ENCODE measurements at regions not wholly inside any gene's neighbourhood (a gene's known extent, or its start where the extent isn't known, plus 50 kb on each side); places are given as distances from the start of the nearest gene placed in this dataset.
A peak's percentile ranks its signal among the peaks of the same experiment; 100 is the strongest.
"Not testable (repeated sequence)": the region's sequence is repeated elsewhere in the genome, so short reads cannot be mapped to it uniquely, and the experiment has no call there.

DNA sequence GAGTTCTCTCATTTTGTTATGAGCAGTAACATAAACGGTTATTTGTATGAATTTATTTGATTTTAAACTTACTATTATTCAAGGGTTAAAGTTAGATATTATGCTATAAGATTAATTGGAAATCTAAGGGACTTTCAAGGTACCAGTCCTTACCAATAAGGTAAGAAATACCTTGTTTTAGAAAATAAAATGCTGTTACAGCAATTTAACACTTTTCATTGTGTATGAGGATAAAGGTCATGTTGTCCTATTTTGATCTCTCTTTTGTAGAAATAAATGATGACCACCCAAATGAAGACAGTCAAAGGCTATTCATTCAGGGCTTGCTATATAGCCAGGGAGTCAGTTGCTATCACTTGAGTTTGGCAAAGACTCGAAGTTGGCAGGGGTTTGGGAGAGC is 1185.9 kb upstream of the GOT2 start:
- no peak for FAIRE-seq

DNA sequence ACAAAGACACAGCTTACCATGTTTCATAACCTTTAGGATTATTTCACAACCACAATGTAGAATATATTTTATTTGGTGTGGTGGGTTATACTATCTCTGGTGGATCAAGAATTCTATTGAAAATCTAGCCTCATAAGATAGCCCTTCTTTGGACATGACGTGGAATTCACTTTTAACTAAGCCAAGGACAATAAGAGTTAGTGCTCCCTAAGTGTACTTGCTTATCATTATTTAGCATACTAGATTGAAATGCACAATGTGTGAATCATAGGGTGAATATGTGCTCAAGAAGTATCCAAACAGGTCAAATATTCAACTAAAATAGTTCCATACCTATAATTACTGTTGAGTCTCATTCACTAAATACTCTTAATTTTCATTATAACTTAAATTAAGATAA is 1179.5 kb upstream of the GOT2 start:
- no peak for FAIRE-seq

DNA sequence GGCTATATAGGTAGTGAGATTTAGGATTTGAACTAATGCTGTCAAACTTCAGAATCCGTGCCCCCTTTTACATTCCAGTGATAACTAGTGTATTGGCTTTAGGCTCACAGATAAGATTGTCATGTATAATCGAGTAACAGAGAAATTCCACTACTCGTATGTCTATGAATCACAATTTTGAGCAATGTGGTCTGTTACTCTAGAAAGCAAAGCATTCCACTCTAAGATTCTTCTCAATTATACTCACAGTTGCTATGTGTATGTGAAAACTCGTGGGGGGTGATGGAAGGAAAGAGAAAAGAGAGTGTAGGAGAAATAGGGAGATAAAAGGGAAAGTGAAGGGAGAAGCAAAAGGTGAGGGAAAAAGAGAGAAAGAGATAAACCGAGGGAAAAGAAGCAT is 1175.1 kb upstream of the GOT2 start:
- FAIRE-seq: no peak

DNA sequence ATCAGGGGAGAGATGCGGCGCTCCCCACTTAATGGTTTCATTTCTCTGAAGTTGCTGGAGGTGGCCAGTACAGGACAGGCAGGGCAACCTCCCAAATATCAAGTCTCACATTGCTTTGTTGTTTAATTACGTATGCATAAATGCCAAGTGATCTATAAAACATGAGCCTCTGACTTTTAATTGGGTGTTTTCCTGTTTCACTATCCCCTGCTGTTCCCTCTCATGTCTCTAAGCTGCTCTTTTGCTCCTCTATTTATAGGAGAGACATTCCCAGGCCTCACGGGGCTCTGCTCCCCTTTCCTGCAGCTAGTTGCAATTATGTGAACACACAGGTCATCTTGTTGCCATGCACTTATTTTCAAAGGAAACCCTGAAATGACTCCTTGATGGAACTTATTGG is 1173.5 kb upstream of the GOT2 start:
- no peak for FAIRE-seq

DNA sequence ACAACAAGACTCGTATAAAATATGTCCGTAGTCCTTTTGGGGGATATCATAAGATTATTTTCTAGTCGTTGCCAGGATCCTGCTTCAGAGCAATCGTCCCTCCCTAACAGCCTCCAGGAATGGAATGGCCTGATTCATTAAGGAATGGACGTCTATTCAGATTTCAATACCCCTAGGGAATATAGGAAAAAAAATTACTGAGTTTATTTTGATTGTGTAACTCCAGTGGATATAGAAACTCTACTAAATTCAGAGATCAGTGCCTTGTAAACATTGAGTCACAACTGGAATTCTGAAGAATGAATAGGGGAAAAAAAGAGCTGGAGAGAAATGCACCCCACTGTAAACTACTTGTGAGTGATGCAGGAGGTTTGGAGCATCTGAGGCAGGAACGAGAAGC is 1171.5 kb upstream of the GOT2 start:
- peak; percentile 98 for FAIRE-seq

DNA sequence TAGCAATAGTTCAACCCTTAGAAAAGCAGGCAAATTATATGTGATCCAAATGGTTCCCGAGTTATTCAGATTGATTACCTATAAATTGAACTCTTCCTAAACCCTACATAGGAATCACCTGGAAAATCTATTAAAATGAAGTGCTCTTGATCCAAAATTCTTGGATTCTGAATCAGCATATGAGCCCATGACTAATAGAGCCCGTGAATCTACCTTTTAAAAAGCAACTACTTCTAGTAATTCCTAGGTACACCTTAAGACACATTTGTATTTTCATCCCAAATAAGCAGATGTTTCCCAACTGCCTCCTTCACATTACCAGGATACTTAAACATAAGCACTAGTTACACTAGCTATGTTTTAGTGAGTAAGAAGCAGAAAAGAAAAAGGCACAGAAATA is 1171.0 kb upstream of the GOT2 start:
- no peak for FAIRE-seq

DNA sequence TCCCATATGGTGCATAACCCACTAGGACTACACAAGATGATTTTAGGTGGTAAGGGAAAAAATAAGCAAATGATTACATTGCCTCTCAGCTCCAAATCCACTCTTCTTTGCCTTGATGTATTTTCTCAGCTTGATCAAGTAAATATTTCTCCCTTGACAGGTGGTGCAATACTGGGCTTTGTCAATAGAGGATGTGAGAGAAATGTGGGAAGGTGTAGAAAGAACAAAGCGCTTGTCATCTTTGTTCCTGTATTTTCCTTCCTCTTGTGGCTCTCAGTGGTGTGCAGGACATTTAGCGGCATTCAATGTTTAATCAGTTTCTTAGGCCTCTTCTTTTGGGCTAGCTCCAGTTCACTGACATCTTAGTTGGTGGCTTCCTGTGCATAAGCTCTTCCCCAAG is 1165.8 kb upstream of the GOT2 start:
- no peak for FAIRE-seq

DNA sequence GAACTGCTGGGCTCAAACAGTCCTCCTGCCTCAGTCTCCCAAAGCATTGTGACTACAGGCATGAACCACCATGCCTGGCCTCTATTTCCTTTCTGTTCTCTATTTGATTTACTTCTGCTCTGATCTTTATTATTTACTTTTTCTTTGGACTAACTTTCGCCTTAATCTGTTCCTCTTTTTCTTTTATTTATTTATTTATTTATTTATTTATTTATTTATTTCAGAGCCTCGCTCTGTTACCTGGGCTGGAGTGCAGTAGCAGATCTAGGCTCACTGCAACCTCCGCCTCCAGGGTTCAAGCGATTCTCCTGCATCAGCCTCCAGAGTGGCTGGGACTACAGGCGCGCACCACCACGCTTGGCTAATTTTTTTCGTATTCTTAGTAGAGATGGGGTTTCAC is 1158.3 kb upstream of the GOT2 start:
- FAIRE-seq: no peak

DNA sequence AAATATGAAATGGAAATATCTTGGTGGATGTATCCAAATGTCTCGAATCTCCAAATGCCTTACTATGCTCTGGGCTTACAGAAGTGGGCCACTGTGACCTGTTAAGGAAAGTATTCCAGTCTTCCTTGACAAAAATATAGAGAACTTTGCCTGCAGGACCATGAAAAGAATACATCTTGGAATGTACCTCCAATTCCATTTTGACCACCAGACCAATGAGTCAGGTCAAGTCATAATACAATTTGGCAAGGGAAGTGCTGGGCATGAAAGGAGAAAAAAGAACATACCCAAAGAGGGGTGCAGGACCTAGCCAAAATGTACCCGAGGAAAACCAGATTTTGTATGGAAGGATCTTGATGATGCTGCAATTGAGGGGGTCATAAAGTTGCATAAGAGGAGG is 1153.7 kb upstream of the GOT2 start:
- no peak for FAIRE-seq

DNA sequence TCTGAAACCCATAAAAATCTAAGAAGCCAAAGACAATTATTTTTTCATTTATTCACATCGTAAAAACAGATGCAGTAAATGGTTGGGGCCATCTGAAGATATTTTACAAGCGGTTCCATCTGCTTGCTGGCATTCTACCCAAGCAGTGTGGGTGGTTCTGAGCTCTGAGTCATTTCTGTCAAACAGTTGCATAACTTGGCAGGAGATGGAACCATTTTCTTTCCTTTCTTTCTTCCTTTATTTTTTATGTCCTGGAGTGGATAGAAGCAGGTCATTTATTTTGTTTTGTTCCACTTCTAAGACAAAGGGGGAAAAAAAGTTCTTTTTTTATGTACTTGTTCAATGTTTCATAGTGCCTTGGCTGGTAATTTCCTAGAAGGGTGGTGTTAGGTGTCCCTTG is 1151.9 kb upstream of the GOT2 start:
- FAIRE-seq: peak; percentile 65

DNA sequence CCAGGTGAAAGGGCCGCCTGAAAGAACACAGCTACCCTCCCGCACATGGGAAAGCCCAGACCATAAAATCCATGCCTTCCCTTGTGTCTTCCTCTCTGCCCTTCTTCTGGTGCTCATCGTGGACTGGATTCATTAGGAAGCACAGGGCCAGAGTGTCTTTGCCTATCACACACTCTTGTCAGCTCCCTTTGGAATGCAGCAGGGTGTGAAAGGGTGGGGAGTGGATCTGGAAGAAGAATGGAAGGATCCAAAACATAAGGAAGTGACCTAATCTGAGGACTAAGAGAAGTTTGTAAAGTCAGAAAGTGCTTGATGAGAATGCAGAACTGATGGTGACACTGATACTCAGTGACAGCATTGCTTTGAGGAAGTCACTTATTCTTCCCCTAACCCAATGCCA is 1147.3 kb upstream of the GOT2 start:
- no peak for FAIRE-seq

DNA sequence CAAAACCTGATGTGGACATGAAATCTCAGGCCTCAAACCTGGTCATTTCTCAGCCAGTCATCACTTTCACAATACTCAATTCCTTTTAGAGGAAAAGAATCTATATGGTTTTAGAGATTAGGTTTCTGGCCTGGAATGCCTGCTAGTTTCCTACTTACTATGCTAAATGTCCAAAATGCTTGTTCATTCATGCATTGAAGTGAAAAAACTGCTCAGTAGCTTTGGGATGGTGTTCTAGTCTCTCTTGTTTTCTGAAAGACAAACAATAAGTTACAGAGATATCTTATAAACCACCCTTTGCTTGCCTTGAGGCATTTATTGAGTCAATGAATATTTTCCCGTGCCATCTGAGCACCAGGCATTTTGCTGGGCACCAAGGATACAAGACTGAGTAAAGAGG is 1146.5 kb upstream of the GOT2 start:
- FAIRE-seq: no peak

DNA sequence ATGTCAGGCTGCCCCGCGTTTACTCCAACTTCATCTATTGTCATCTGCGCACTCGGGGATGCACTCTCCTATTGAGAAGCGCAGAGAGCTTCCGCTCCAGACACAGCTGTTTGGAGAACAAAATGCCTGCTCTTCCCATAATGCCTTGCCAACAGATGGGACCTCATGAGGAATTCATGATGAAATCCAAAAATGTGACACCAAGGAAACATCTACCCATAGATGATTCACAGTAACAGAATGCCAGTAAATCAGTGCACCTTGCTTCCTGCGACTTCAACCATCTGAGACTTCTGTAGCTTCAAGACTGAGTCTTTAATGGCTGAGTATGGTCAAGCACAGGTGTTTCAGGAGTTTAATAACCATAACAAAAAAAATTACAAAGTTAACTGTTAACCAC is 1144.9 kb upstream of the GOT2 start:
- FAIRE-seq: no peak

DNA sequence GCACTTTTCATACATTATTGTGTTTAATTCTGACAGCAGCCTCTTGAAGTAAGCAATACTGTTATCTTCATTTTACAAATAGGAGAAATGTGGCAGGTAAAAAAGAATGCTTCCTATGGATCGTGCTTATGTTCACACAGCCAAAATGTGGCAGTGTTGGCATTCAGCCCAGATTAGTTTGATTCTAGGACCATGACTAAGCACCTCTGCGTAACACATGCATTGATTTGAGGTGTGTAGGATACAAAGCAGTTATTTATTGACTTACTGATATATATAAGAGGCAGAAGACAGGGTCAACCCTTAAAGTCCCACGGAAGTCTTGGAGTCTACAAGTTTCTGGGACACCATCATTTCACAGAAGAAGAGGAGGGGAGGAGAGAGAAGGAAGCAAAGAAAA is 1144.4 kb upstream of the GOT2 start:
- FAIRE-seq: no peak

DNA sequence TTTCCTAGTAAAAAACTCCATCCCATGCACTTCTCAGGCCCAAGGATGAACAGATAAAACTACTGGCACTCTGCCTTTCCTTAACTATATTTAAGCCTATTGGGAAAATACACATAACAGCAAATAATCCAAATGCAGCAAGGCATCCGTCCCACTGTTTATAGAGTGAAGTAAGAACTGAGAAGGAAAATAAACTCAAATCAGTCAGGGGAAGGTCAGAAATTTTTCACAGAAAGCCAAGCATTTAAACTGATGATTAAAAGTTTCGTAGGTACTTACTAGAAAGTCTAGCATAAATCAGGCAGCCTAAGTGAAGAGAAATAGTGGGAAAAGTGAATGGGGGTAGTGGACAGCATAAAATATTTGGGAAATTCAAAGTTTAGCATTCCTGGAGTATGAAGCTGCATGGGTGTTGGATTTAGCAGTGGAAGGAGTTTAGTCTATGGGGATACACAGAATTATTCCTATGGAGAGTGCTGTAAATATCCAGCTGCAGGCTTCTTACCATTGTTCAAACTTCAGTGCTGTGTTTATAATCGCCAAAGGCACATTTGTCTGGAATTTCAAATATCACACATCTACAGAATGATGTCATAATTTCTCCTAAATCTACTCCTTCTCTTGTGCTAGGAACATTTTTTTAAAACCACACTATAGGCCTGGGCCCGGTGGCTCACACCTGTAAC is 1131.0 kb upstream of the GOT2 start:
- no peak for FAIRE-seq

DNA sequence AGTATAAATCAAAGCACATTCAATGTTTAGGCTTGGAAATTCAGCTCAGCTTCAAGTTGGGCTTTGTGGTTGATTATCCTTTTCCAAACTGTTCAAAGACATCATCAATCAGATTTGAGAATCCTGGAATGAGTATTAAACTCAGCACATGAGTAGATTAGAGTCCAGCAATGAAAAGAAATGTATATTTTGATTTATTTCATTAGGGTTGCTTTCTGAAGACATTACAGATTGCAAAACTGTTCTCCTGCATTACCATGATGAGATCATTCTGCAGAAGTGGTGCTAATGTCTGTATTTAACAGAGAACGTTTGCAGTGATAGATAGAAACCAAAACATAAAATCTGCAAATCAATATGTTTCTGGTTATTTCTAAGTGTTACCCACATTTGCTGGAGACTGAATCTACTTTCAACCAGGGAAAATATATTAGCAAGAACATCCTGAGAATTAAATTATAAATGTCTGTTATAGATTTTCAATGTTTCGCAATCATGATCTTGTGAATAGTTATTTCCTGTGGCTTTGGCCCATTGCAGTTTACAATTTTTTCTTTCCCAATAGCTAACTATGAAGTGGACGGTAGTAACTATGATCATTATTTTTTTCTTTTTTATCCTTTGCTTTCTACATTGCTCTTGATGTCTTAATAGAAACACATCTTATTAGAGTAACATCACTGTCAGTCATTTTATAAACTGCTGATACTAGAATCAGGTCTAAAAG is 1125.7 kb upstream of the GOT2 start:
- no peak for FAIRE-seq

DNA sequence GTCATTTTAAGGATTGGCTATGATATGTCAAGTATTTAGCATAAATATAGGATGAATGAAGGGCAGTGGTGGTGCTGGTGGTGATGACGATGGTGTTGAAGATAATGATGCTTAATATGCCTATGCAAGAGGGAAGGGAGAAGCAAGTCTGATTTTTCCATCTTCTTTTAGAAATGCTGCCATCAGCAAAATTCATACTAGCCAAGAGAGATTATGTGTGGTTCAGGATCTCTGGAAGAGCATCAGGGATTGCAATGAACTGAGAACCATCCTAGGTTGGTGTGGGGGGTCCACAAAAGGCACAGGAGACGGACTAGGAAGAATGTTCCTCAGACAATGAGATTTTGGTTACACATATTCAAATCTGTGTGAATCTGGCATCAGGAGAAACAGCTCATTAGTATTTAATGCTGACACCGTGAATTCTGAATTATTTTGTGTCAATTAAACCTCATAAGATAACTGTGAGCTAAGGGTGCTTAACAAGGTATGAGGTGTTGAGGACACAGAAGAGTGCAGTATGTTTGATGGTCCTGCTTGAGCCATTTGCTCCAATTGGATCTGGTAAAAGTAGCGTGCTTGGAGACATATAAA is 1120.8 kb upstream of the GOT2 start:
- FAIRE-seq: no peak

DNA sequence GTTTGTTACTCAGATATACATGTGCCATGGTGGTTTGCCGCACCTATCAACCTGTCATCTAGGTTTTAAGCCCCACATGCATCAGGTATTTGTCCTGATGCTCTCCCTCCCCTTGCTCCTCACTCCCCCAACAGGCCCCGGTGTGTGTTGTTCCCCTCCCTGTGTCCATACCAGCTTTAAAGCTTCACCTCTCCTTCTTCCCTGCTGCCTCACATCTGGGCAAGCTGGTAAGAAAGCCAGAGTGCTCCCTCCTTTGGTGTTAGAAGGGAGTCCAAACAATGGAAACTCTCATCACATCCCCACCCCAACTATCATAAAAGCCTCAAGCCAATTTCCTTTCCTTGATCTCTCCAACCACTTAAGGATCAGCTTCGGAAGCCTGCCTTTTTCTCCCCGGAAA is 1115.6 kb upstream of the GOT2 start:
- no peak for FAIRE-seq

DNA sequence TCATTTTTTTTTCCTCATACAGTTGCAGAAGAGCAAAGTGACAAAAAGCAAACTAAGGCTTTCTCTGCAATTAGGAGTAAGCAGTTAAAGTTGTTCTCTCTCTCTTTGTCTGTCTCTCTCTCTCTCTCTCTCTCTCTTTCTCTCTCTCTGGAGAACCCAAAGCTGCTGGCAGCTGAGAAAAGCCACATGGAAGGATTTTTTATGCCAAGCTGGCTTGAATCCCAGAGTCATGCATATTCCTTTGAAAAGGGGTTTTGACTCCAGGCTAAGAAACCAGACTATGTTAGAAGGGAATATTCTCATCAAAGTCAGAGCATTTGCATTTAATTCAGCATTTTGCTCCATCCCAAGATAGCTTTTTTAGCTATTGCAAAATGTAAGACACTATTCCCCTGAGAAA is 1114.2 kb upstream of the GOT2 start:
- no peak for FAIRE-seq

DNA sequence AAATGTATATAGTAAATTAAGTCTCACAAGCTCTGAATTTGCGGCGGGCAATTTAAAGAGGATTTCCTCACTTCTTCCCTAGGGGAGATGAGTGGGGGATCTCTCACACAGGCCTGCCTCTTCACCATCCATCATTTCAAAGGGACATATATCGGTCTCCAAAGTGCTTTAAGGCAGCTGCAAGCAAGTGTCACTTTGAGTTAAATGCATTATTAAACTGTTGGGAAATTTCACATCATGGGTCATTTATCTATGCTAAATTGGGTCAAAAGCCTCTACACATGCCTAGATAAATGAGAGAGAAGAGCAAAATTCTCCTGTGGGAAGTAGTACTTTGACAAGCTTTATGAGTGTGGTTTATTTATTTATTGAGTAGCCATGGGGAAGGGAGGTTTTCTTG is 1106.1 kb upstream of the GOT2 start:
- no peak for FAIRE-seq

DNA sequence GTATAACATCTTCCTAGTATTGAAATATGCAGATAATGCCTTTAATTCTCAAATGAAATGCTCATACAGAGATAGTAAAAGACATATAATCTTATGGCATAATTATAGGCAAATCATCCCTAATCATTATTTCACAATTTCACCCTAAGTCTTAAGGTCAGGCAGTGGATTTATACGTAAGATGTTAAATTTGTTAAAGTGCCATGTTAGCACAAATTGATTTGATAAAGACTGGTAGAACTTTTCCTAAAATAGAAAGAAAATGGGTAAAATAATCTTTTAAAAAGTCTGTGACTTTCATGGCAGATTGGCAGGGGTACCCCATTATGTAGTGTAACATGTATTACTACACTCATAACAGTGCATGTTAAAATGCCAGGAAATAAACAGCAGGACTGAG is 1092.7 kb upstream of the GOT2 start:
- FAIRE-seq: no peak

DNA sequence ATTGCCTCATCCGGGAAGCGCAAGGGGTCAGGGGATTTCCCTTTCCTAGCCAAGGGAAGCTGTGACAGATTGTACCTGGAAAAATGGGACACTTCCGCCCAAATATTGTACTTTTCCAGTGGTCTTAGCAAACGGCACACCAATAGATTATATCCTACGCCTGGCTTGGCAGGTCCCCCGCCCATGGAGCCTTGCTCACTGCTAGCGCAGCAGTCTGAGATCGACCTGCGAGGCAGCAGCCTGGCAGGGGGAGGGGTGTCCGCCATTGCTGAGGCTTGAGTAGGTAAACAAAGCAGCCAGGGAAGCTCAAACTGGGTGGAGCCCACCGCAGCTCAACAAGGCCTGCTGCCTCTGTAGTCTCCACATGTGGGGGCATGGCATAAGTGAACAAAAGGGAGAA is 1075.4 kb upstream of the GOT2 start:
- FAIRE-seq: not testable (repeated sequence)

DNA sequence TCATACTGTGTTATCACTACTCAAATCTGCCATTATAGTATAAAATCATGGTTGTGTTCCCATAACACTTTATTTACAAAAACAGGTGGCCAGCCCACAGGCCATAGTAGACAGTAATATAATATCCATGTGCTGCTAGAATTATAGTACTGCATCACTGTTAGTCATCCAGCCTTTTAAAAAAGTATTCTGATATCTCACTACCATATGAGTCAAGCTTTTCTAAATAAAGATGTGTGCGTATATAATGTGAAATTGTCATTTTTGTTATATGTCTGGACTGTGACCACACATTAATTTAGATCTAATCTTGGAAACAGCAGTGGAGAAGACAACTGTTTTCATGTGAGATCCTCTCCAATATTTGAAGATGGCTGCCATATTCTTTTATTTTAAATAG is 1049.1 kb upstream of the GOT2 start:
- no peak for FAIRE-seq

DNA sequence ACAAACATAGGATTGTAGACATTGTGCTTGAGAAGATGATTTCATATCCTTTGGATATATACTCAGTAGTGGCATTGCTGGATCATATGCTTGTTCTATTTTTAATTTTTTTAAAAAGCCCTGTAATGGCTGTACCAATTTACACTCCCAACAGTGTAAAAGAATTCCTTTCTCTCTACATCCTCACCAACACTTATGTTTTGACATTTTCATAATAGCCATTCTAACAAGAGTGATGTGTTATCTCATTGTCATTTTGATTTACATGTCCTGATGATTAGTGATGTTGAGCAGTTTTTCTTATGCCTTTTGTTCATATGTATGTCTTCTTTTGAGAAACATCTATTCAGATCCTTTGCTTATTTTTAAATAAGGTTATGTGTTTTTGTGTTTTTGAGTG is 1039.2 kb upstream of the GOT2 start:
- FAIRE-seq: no peak

DNA sequence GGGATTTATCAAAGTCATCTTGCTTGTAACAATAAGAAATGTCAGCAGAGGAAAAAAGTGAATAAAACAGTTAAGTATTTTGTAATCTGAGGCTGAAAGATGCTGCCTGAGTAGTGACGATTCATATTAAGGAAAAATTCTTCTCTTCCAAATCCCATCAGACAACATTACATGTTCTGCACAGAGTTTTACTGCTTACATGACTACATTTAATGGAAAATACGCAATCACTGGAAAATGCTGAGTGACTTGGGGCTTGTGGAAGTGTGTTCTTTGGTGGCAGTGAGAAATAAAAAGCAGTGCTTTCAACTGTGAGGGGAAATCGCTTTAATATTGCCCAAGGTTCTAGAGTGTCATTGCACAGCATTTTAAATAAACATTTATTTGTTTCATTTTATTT is 1025.2 kb upstream of the GOT2 start:
- FAIRE-seq: no peak
